ENCODE measurements at regions not wholly inside any gene's neighbourhood (a gene's known extent, or its start where the extent isn't known, plus 50 kb on each side); places are given as distances from the start of the nearest gene placed in this dataset.

GRCh38 chr2:128374001-128374710, 55.5 kb upstream of the HS6ST1 start:
- TF ChIP-seq REST (IDR thresholded peaks at IDR 0.05) (no peak), NR2F2 (IDR thresholded peaks at IDR 0.05) (no peak), FOXA1 (IDR thresholded peaks at IDR 0.05) (no peak), CTCF (IDR thresholded peaks at IDR 0.05; ENCODE audit: low read depth, low read length, missing input control) (no peak), GABPA (IDR thresholded peaks at IDR 0.05 in 1 of 2, conservative IDR thresholded peaks at IDR 0.05 in 1 of 2) (no peak), RXRA (IDR thresholded peaks at IDR 0.05) (no peak), JUND (IDR thresholded peaks at IDR 0.05) (no peak), MAX (IDR thresholded peaks at IDR 0.05) (no peak), TAF1 (conservative IDR thresholded peaks at IDR 0.05) (no peak), RAD21 (IDR thresholded peaks at IDR 0.05) (no peak), ZBTB33 (IDR thresholded peaks at IDR 0.05) (no peak), SP1 (IDR thresholded peaks at IDR 0.05) (no peak), ATF3 (IDR thresholded peaks at IDR 0.05) (no peak)

Data from liver (tissue), 3 donors.